DND-41 (cell line): ENCODE measurements at regions not wholly inside any gene's neighbourhood (a gene's known extent, or its start where the extent isn't known, plus 50 kb on each side); places are given as distances from the start of the nearest gene placed in this dataset.

Experiments used
- CTCF ChIP-seq: IDR thresholded peaks from 2 replicates; pipeline ENCODE4 v1.5.1; 2012; ENCODE audit warnings: borderline replicate concordance, low read length, moderate library complexity, mild to moderate bottlenecking; ENCODE audit not compliant: poor library complexity, severe bottlenecking; ENCODE audit errors: extremely low read depth
- EZH2 ChIP-seq: IDR thresholded peaks from 3 replicates; pipeline ENCODE4 v1.6.1; 2012; ENCODE audit warnings: borderline replicate concordance, low read depth, mild to moderate bottlenecking, moderate library complexity, low read length, inconsistent platforms; ENCODE audit not compliant: severe bottlenecking

GRCh38 chr2:183533021-183533420 is 408.8 kb downstream of the NUP35 start:
- TF ChIP-seq CTCF (no peak), EZH2 (no peak)
